Neural cell (in vitro differentiated cells): ENCODE measurements at regions not wholly inside any gene's neighbourhood (a gene's known extent, or its start where the extent isn't known, plus 50 kb on each side); places are given as distances from the start of the nearest gene placed in this dataset.

ENCODE experiments used
- H2AFZ ChIP-seq: fragments of 200-600, 300-800 bp; sonication (generic), shearing (Covaris generic); 2 replicates; pipeline ENCODE4 v1.6.0; 2014; ENCODE audit warnings: low read depth, mild to moderate bottlenecking, antibody characterized with exemption, low read length, moderate library complexity
- H3F3A ChIP-seq: fragments of 200-600 bp; shearing (Covaris generic); 2 replicates; pipeline ENCODE4 v1.6.1; 2016; ENCODE audit warnings: mild to moderate bottlenecking, moderate library complexity, mixed read lengths, antibody characterized with exemption, low read length; ENCODE audit not compliant: insufficient read depth, poor library complexity, severe bottlenecking
- H3K27ac ChIP-seq: fragments of 200-600, 300-800 bp; sonication (generic), shearing (Covaris generic); 2 replicates; pipeline ENCODE4 v1.5.1; 2014; ENCODE audit warnings: mild to moderate bottlenecking, low read length, moderate library complexity
- H3K27me3 ChIP-seq: fragments of 300-800, 200-600 bp; sonication (generic), shearing (Covaris generic); 2 replicates; pipeline ENCODE4 v1.6.0; 2014; ENCODE audit warnings: mild to moderate bottlenecking, low read depth, low read length, moderate library complexity; ENCODE audit not compliant: insufficient read depth
- H3K36me3 ChIP-seq: fragments of 300-800, 200-600 bp; sonication (generic), shearing (Covaris generic); 2 replicates; pipeline ENCODE4 v1.5.1; 2014; ENCODE audit warnings: mild to moderate bottlenecking, antibody characterized with exemption, low read length, moderate library complexity; ENCODE audit not compliant: insufficient read depth
- H3K4me2 ChIP-seq: fragments of 300-800, 200-600 bp; sonication (generic), shearing (Covaris generic); 2 replicates; pipeline ENCODE4 v1.6.0; 2014; ENCODE audit warnings: mild to moderate bottlenecking, low read length
- H3K4me3 ChIP-seq: fragments of 300-800, 200-600 bp; sonication (generic), shearing (Covaris generic); 2 replicates; pipeline ENCODE4 v1.5.1; 2014; ENCODE audit warnings: mild to moderate bottlenecking, low read length, moderate library complexity
- H3K79me2 ChIP-seq: fragments of 200-600 bp; shearing (Covaris generic); replicated peaks from 2 replicates; pipeline ENCODE4 v1.6.0; 2014; ENCODE audit warnings: mild to moderate bottlenecking, low read length, moderate library complexity; ENCODE audit not compliant: insufficient read depth
- H3K9ac ChIP-seq: fragments of 300-800, 200-600 bp; sonication (generic), shearing (Covaris generic); 2 replicates; pipeline ENCODE4 v1.6.1; 2016; ENCODE audit warnings: mild to moderate bottlenecking, low read length, mixed read lengths
- H3K9me2 ChIP-seq: fragments of 200-600 bp; shearing (Covaris generic); 2 replicates; pipeline ENCODE4 v1.6.1; 2016; ENCODE audit warnings: mild to moderate bottlenecking, low read length, mixed read lengths; ENCODE audit not compliant: insufficient read depth
- H3K9me3 ChIP-seq: fragments of 200-600, 300-800 bp; sonication (generic), shearing (Covaris generic); 2 replicates; pipeline ENCODE4 v1.6.1; 2016; ENCODE audit warnings: mild to moderate bottlenecking, mixed run types, low read length, moderate library complexity, mixed read lengths
- H4K20me1 ChIP-seq: fragments of 200-600 bp; shearing (Covaris generic); 2 replicates; pipeline ENCODE4 v1.6.1; 2016; ENCODE audit warnings: mild to moderate bottlenecking, mixed run types; ENCODE audit not compliant: insufficient read depth
- CTCF ChIP-seq: fragments of 450-650 bp; IDR thresholded peaks from 2 replicates; pipeline ENCODE4 v1.5.1; 2014; ENCODE audit warnings: antibody characterized with exemption, mild to moderate bottlenecking, moderate library complexity; ENCODE audit not compliant: poor library complexity, severe bottlenecking
- EP300 ChIP-seq: fragments of 450-650 bp; conservative IDR thresholded peaks from 2 replicates; pipeline ENCODE4 v1.6.1; 2014; ENCODE audit warnings: antibody characterized with exemption, mild to moderate bottlenecking, moderate library complexity; ENCODE audit not compliant: poor library complexity, severe bottlenecking
- EZH2 ChIP-seq: fragments of 200-600, 300-800 bp; shearing (Covaris generic), sonication (generic); IDR thresholded peaks from 2 replicates; pipeline ENCODE4 v1.6.1; 2014; ENCODE audit warnings: antibody characterized with exemption, low read length, borderline replicate concordance, mild to moderate bottlenecking; ENCODE audit not compliant: insufficient read depth, poor library complexity, severe bottlenecking
- MXI1 ChIP-seq: fragments of 450-650 bp; conservative IDR thresholded peaks from 2 replicates; pipeline ENCODE4 v1.6.1; 2014; ENCODE audit warnings: antibody characterized with exemption, mild to moderate bottlenecking; ENCODE audit not compliant: poor library complexity, severe bottlenecking
- POLR2AphosphoS5 ChIP-seq: IDR thresholded peaks from 2 replicates; pipeline ENCODE4 v1.6.1; 2012
- RAD21 ChIP-seq: fragments of 450-650 bp; conservative IDR thresholded peaks from 2 replicates; pipeline ENCODE4 v1.6.1; 2014; ENCODE audit warnings: antibody characterized with exemption, mild to moderate bottlenecking, moderate library complexity
- REST ChIP-seq: IDR thresholded peaks from 2 replicates; pipeline ENCODE4 v1.6.1; 2012; ENCODE audit warnings: borderline replicate concordance
- SMC3 ChIP-seq: fragments of 450-650 bp; conservative IDR thresholded peaks from 2 replicates; pipeline ENCODE4 v1.6.1; 2014; ENCODE audit warnings: antibody characterized with exemption, mild to moderate bottlenecking, moderate library complexity; ENCODE audit not compliant: poor library complexity
- TAF1 ChIP-seq: IDR thresholded peaks from 2 replicates; pipeline ENCODE4 v1.6.1; 2012; ENCODE audit warnings: low read depth

GRCh38 chr2:48890454-48891131, 135.1 kb upstream of the LHCGR start:
- H3K4me3 ChIP-seq, result no peak overlapping the region
- H3K79me2 ChIP-seq, result no peaks in the 10 kb centered on the region
- no peak for TF ChIP-seq TAF1
- no peak for TF ChIP-seq MXI1
- H3K9ac ChIP-seq, result no peak overlapping the region
- H3K4me2 ChIP-seq, result no peak overlapping the region
- no peaks in the 10 kb centered on the region for H3K27me3 ChIP-seq
- no peaks in the 10 kb centered on the region for H3K9me3 ChIP-seq
- no peaks in the 10 kb centered on the region for H3K9me2 ChIP-seq
- H3F3A ChIP-seq, result no peaks in the 10 kb centered on the region
- H3K36me3 ChIP-seq, result no peaks in the 10 kb centered on the region
- H3K27ac ChIP-seq, result no peak overlapping the region
- no peak overlapping the region for H2AFZ ChIP-seq
- no peaks in the 10 kb centered on the region for H4K20me1 ChIP-seq

GRCh38 chr2:48888066-48888465, 132.5 kb upstream of the LHCGR start:
- Histone ChIP-seq H3K4me2 (no peak overlapping the region), H4K20me1 (no peaks in the 10 kb centered on the region), H2AFZ (no peak overlapping the region), H3K4me3 (no peak overlapping the region), H3K27me3 (no peaks in the 10 kb centered on the region), H3K36me3 (no peaks in the 10 kb centered on the region), H3K27ac (no peak overlapping the region), H3K9ac (no peak overlapping the region), H3F3A (no peaks in the 10 kb centered on the region), H3K9me3 (no peaks in the 10 kb centered on the region), H3K9me2 (no peaks in the 10 kb centered on the region), H3K79me2 (no peaks in the 10 kb centered on the region)
- no peak for TF ChIP-seq POLR2AphosphoS5
- TF ChIP-seq RAD21, result no peak
- no peak for TF ChIP-seq EP300
- no peak for TF ChIP-seq EZH2
- no peak for TF ChIP-seq TAF1
- no peak for TF ChIP-seq SMC3
- no peak for TF ChIP-seq CTCF
- no peak for TF ChIP-seq MXI1
- TF ChIP-seq REST, result no peak

- Histone ChIP-seq H3K9me3 (no peaks in the 10 kb centered on the region), H4K20me1 (no peaks in the 10 kb centered on the region), H3K4me3 (no peak overlapping the region), H3K27ac (no peak overlapping the region), H2AFZ (no peak overlapping the region), H3K4me2 (no peak overlapping the region), H3K9ac (no peak overlapping the region), H3K27me3 (no peaks in the 10 kb centered on the region), H3K36me3 (no peaks in the 10 kb centered on the region), H3K79me2 (no peaks in the 10 kb centered on the region), H3K9me2 (no peaks in the 10 kb centered on the region), H3F3A (no peaks in the 10 kb centered on the region)
- TF ChIP-seq EP300, result no peak
- no peak for TF ChIP-seq POLR2AphosphoS5
- no peak for TF ChIP-seq TAF1
- TF ChIP-seq MXI1, result no peak
- no peak for TF ChIP-seq RAD21
- no peak for TF ChIP-seq EZH2
- TF ChIP-seq SMC3, result no peak
Observed at GRCh38 chr2:48886919-48887318, 131.4 kb upstream of the LHCGR start.
